SK-N-SH (cell line): ENCODE measurements at regions not wholly inside any gene's neighbourhood (a gene's known extent, or its start where the extent isn't known, plus 50 kb on each side); places are given as distances from the start of the nearest gene placed in this dataset.
"Not testable (repeated sequence)": the region's sequence is repeated elsewhere in the genome, so short reads cannot be mapped to it uniquely, and the experiment has no call there.

Experiments used
- CTCF ChIA-PET: fragments of 300-600, 350-600 bp; formaldehyde crosslinking; extraction: SDS; loops from one replicate; lab custom pipeline; 2021; lab: Yijun Ruan, JAX
- POLR2A ChIA-PET: fragments of 350-600 bp; sonication (Branson Sonifier 250); formaldehyde crosslinking; extraction: SDS; loops from one replicate; lab custom pipeline; 2020; ENCODE audit warnings: antibody characterized with exemption, inconsistent platforms; lab: Yijun Ruan, JAX
- DNase-seq: peaks from one replicate; pipeline ENCODE4 v3.0.0; 2012
- H2AFZ ChIP-seq: fragments of 200-600 bp; sonication (generic); 2 replicates; pipeline ENCODE4 v1.8.1; 2016; ENCODE audit warnings: antibody characterized with exemption, mild to moderate bottlenecking, low read depth
- H3F3A ChIP-seq: fragments of 200-600 bp; sonication (generic); replicated peaks from 2 replicates; pipeline ENCODE3; 2016; ENCODE audit warnings: antibody characterized with exemption, mild to moderate bottlenecking; ENCODE audit not compliant: insufficient read depth
- H3K27ac ChIP-seq, 2 experiments: fragments of 200-500 bp in 1 of 2; fragments of 200-600 bp in 1 of 2; sonication (Bioruptor generic) in 1 of 2; sonication (generic), shearing (Covaris generic) in 1 of 2; 2 replicates each; pipeline versions ENCODE4 v1.5.1 to v1.6.1; 2014 to 2016; ENCODE audit warnings: low read depth in 2 of 2, inconsistent platforms in 1 of 2, low read length in 1 of 2, mild to moderate bottlenecking in 1 of 2, mixed read lengths in 1 of 2
- H3K27me3 ChIP-seq: fragments of 200-600 bp; sonication (generic), shearing (Covaris generic); 2 replicates; pipeline ENCODE4 v1.6.1; 2016; ENCODE audit warnings: mixed run types; ENCODE audit not compliant: insufficient read depth
- H3K36me3 ChIP-seq, 2 experiments: fragments of 200-500 bp in 1 of 2; fragments of 200-600 bp in 1 of 2; sonication (Bioruptor generic) in 1 of 2; sonication (generic) in 1 of 2; replicated peaks in 1 of 2; 2 replicates each; pipeline versions ENCODE3 to v1.5.1; 2014 to 2016; ENCODE audit warnings: low read length in 1 of 2, mild to moderate bottlenecking in 1 of 2; ENCODE audit not compliant: insufficient read depth in 2 of 2, control insufficient read depth in 1 of 2
- H3K4me1 ChIP-seq, 2 experiments: fragments of 200-500 bp in 1 of 2; fragments of 200-600 bp in 1 of 2; sonication (Bioruptor generic) in 1 of 2; sonication (generic), shearing (Covaris generic) in 1 of 2; 2 replicates each; pipeline versions ENCODE4 v1.5.1 to v1.6.1; 2014 to 2016; ENCODE audit warnings: low read depth in 1 of 2, low read length in 1 of 2, mixed run types in 1 of 2; ENCODE audit not compliant: insufficient read depth in 2 of 2, control insufficient read depth in 1 of 2
- H3K4me2 ChIP-seq: fragments of 200-600 bp; sonication (generic), shearing (Covaris generic); 2 replicates; pipeline ENCODE4 v1.6.1; 2017; ENCODE audit warnings: mixed run types
- H3K4me3 ChIP-seq, 2 experiments: fragments of 200-500 bp in 1 of 2; fragments of 200-600 bp in 1 of 2; sonication (Bioruptor generic) in 1 of 2; sonication (generic), shearing (Covaris generic) in 1 of 2; 2 replicates each; pipeline versions ENCODE4 v1.5.1 to v1.8.1; 2014 to 2016; ENCODE audit warnings: low read depth in 2 of 2, inconsistent platforms in 1 of 2, low read length in 1 of 2, mild to moderate bottlenecking in 1 of 2, mixed read lengths in 1 of 2, moderate library complexity in 1 of 2
- H3K79me2 ChIP-seq: fragments of 200-600 bp; sonication (generic); 2 replicates; pipeline ENCODE4 v1.8.1; 2017; ENCODE audit warnings: mild to moderate bottlenecking; ENCODE audit not compliant: insufficient read depth
- H3K9ac ChIP-seq: fragments of 200-600 bp; sonication (generic); 2 replicates; pipeline ENCODE4 v1.6.1; 2017; ENCODE audit warnings: mixed run types
- H3K9me2 ChIP-seq: fragments of 200-600 bp; sonication (generic); 2 replicates; pipeline ENCODE4 v1.6.1; 2017; ENCODE audit warnings: mixed run types
- H3K9me3 ChIP-seq: fragments of 200-600 bp; sonication (generic); 2 replicates; pipeline ENCODE4 v1.6.1; 2017; ENCODE audit warnings: mixed run types, mild to moderate bottlenecking, moderate library complexity
- H4K20me1 ChIP-seq: fragments of 200-600 bp; sonication (generic); 2 replicates; pipeline ENCODE4 v1.6.1; 2017; ENCODE audit warnings: mild to moderate bottlenecking, mixed run types; ENCODE audit not compliant: insufficient read depth
- CHD2 ChIP-seq: fragments of 150-350 bp; IDR thresholded peaks from 2 replicates; pipeline ENCODE4 v1.6.1; 2018; ENCODE audit warnings: low read length; ENCODE audit not compliant: partially characterized antibody
- ELF1 ChIP-seq: IDR thresholded peaks from 2 replicates; pipeline ENCODE4 v1.4.0; 2012
- EZH2phosphoT487 ChIP-seq: fragments of 200-600 bp; sonication (generic); IDR thresholded peaks from 2 replicates; pipeline ENCODE4 v1.6.1; 2017; ENCODE audit warnings: low read depth, mixed run types, mild to moderate bottlenecking, antibody characterized with exemption, moderate library complexity, borderline replicate concordance
- FOSL2 ChIP-seq: IDR thresholded peaks from 2 replicates; pipeline ENCODE4 v1.4.0; 2012; ENCODE audit warnings: low read depth, mild to moderate bottlenecking, moderate library complexity, borderline replicate concordance
- FOXJ3 ChIP-seq: sonication (generic); formaldehyde crosslinking; IDR thresholded peaks from 2 replicates; pipeline ENCODE4 v1.5.1; 2020; ENCODE audit warnings: mild to moderate bottlenecking, missing genetic modification reagents
- FOXM1 ChIP-seq: IDR thresholded peaks from 2 replicates; pipeline ENCODE4 v1.4.0; 2012; ENCODE audit warnings: low read depth, mild to moderate bottlenecking
- GATA2 ChIP-seq: sonication (generic); formaldehyde crosslinking; IDR thresholded peaks from 2 replicates; pipeline ENCODE4 v1.5.0; 2020; ENCODE audit warnings: mild to moderate bottlenecking, missing genetic modification reagents
- JUND ChIP-seq: IDR thresholded peaks from 2 replicates; pipeline ENCODE4 v1.4.0; 2012
- NFIC ChIP-seq: IDR thresholded peaks from 2 replicates; pipeline ENCODE4 v1.4.0; 2012; ENCODE audit warnings: borderline replicate concordance
- NRF1 ChIP-seq: IDR thresholded peaks from 2 replicates; pipeline ENCODE4 v1.6.1; 2012; ENCODE audit warnings: low read depth, mild to moderate bottlenecking, low read length
- POLR2AphosphoS5 ChIP-seq: IDR thresholded peaks from 2 replicates; pipeline ENCODE4 v1.6.1; 2012; ENCODE audit warnings: low read depth, low read length
- RFX5 ChIP-seq: IDR thresholded peaks from 2 replicates; pipeline ENCODE4 v1.6.1; 2012; ENCODE audit warnings: mild to moderate bottlenecking, improper control_type of control experiment, low read length
- USF1 ChIP-seq: IDR thresholded peaks from 2 replicates; pipeline ENCODE4 v1.4.0; 2012; ENCODE audit warnings: low read depth, borderline replicate concordance
- WGBS: methylation state at CpG from one replicate; pipeline ENCODE4 v1.1.6; 2017; ENCODE audit warnings: low lambda C conversion rate; 5-methylcytosine and 5-hydroxymethylcytosine counted together
- TF ChIP-seq, protein P1 (sequence below): IDR thresholded peaks from 2 replicates; pipeline ENCODE4; 2012

DNA sequence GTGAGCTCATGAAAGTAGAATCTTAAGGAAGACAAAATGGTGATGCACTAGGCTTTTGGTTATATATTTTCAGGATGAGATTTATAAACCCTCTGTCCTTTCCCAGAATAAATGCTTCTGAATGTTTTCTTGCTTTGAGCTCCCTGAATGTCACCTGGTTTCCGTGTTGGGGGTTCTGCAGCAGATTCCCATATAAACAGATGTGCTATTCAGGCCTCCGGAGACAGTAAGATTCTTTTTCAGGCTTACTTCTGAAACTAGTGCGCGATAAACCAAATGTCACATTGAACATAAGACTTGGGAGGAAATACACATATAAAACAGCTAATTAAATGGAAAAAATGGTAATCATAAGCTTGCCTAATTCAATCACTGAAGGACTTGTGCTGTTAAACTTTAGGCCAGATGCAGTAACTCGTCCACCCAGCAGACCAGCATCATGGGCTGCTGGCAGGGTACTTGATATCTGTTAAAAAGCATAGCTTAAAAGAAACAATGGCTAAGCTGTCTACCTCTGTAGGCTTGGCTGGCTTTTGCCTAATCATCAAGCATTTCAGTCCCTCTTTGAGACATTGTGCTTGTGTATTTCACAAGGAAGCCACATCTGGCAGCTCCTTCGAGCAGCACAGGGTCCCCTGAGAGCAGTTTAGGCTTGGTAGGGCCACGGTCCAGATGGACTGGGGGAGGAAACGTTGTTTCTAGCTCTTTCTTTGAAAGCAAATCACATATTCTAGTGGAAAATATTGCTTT, 281.2 kb upstream of the KIAA1217 start (continued):
- TF ChIP-seq USF1 = no peak
- TF ChIP-seq ELF1 = no peak
- no peak for TF ChIP-seq FOXJ3
- no peak for TF ChIP-seq JUND
- TF ChIP-seq NRF1 = no peak
- TF ChIP-seq CHD2 = no peak
- TF ChIP-seq FOSL2 = no peak
- TF ChIP-seq, all 33 proteins: peak for 0

DNA sequence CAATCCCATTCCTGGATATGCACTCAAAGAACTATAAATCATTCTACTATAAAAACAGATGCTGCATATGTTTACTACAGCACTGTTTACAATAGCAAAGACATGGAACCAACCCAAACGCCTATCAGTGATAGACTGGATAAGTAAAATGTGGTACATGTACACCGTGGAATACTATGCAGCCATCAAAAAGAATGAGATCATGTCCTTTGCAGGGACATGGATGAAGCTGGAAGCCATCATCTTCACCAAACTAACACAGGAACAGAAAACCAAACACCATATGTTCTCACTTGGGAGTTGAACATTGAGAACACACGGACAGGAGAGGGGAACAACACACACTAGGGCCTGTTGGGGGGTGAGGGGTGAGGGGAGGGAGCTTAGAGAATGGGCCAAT, 274.9 kb upstream of the KIAA1217 start:
- CTCF ChIA-PET = not testable (repeated sequence)

DNA sequence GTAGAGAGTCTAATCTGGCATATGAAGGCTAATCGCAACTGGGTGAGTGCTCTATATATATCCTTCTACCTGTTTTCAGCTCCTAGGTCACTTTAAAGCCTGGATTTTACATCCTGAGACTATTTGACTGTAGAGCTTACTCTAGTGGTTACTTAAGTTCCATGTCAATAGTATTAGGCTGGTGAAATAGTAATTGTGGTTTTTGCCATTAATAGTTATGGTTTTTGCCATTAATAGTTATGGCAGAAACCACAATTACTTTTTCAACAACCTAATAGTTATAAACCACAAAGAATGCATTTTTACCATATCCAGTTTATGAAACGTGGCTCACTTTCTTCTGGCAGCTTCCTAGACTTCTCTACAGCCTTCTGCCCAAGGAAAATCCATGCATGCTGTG, 263.1 kb upstream of the KIAA1217 start:
- CTCF ChIA-PET = no interaction called here
- Histone ChIP-seq H3K9ac (no peak overlapping the region), H3K36me3 (no peaks in the 10 kb centered on the region)

More for the DNA sequence above, 274.9 kb upstream of the KIAA1217 start:
- WGBS = 13% methylated on average over 3 of the region's 3 CpGs
- H3K9ac ChIP-seq, H3K27me3 ChIP-seq, H3K4me2 ChIP-seq, H3K4me1 ChIP-seq, H3K27ac ChIP-seq, H3K79me2 ChIP-seq, H3F3A ChIP-seq, H3K9me3 ChIP-seq, H2AFZ ChIP-seq, POLR2A ChIA-PET, H3K36me3 ChIP-seq, H3K4me3 ChIP-seq, H3K9me2 ChIP-seq, H4K20me1 ChIP-seq, DNase-seq: not testable (repeated sequence)

More for the DNA sequence above, 263.1 kb upstream of the KIAA1217 start:
- Histone ChIP-seq H3K9me3 (no peaks in the 10 kb centered on the region), H3F3A (no peaks in the 10 kb centered on the region), H4K20me1 (no peaks in the 10 kb centered on the region), H3K4me3 (no peak overlapping the region), H3K79me2 (no peaks in the 10 kb centered on the region), H3K4me1 (no peaks in the 10 kb centered on the region)
- no peak for DNase-seq
- POLR2A ChIA-PET = no interaction called here
- no peak for TF ChIP-seq GATA2 (CRISPR knock-in tag)
- no peak for TF ChIP-seq FOXM1
- no peak for TF ChIP-seq EZH2phosphoT487
- TF ChIP-seq RFX5 = no peak
- TF ChIP-seq NFIC = no peak
- TF ChIP-seq, protein P1, sequence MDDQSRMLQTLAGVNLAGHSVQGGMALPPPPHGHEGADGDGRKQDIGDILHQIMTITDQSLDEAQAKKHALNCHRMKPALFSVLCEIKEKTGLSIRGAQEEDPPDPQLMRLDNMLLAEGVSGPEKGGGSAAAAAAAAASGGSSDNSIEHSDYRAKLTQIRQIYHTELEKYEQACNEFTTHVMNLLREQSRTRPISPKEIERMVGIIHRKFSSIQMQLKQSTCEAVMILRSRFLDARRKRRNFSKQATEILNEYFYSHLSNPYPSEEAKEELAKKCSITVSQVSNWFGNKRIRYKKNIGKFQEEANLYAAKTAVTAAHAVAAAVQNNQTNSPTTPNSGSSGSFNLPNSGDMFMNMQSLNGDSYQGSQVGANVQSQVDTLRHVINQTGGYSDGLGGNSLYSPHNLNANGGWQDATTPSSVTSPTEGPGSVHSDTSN = no peak
- no peak for TF ChIP-seq POLR2AphosphoS5
- TF ChIP-seq FOXJ3 = no peak
- TF ChIP-seq, all 33 proteins: peak for 0
- Histone ChIP-seq H3K27ac (no peak overlapping the region), H2AFZ (no peak overlapping the region), H3K9me2 (no peaks in the 10 kb centered on the region), H3K27me3 (no peaks in the 10 kb centered on the region), H3K4me2 (no peak overlapping the region)
- 22% methylated on average over 2 of the region's 2 CpGs for WGBS
